Mucosa of stomach (tissue), 1 donor: ENCODE measurements at regions not wholly inside any gene's neighbourhood (a gene's known extent, or its start where the extent isn't known, plus 50 kb on each side); places are given as distances from the start of the nearest gene placed in this dataset.
A peak's percentile ranks its signal among the peaks of the same experiment; 100 is the strongest.
"Not testable (repeated sequence)": the region's sequence is repeated elsewhere in the genome, so short reads cannot be mapped to it uniquely, and the experiment has no call there.

Source experiments
- H3K27me3 ChIP-seq: one replicate; pipeline ENCODE4 v1.7.0; 2013; ENCODE audit warnings: mild to moderate bottlenecking, low read length; ENCODE audit not compliant: control insufficient read depth, insufficient read depth
- H3K36me3 ChIP-seq: one replicate; pipeline ENCODE4 v1.7.0; 2013; ENCODE audit warnings: low read length; ENCODE audit not compliant: control insufficient read depth, insufficient read depth
- H3K4me1 ChIP-seq: one replicate; pipeline ENCODE4 v1.7.0; 2013; ENCODE audit warnings: mild to moderate bottlenecking, low read length; ENCODE audit not compliant: control insufficient read depth, insufficient read depth
- H3K4me3 ChIP-seq: one replicate; pipeline ENCODE4 v1.7.0; 2013; ENCODE audit warnings: low read length
- H3K9ac ChIP-seq: one replicate; pipeline ENCODE4 v1.7.0; 2013; ENCODE audit warnings: mild to moderate bottlenecking, low read length, moderate library complexity
- H3K9me3 ChIP-seq: one replicate; pipeline ENCODE4 v1.7.0; 2013; ENCODE audit warnings: mild to moderate bottlenecking, low read length, moderate library complexity; ENCODE audit not compliant: control insufficient read depth
- donor health status: Pancreatic carcinoma.

- H3K9me3 ChIP-seq, H3K4me3 ChIP-seq: not testable (repeated sequence)
- peak overlapping the region; percentile 70 for H3K9ac ChIP-seq
Measured at GRCh38 chr1:146386851-146387749, 158.3 kb upstream of the NOTCH2NLA start.

GRCh38 chr1:146381196-146381595, 152.4 kb upstream of the NOTCH2NLA start:
- H3K9ac ChIP-seq, H3K4me3 ChIP-seq, H3K4me1 ChIP-seq, H3K9me3 ChIP-seq, H3K36me3 ChIP-seq, H3K27me3 ChIP-seq: not testable (repeated sequence)

More at GRCh38 chr1:146386851-146387749, 158.3 kb upstream of the NOTCH2NLA start:
- not testable (repeated sequence) for H3K27me3 ChIP-seq, H3K4me1 ChIP-seq, H3K36me3 ChIP-seq

- not testable (repeated sequence) for H3K36me3 ChIP-seq, H3K4me3 ChIP-seq, H3K27me3 ChIP-seq, H3K4me1 ChIP-seq, H3K9me3 ChIP-seq
- peak overlapping the region; percentile 53 for H3K9ac ChIP-seq
Measured at GRCh38 chr1:146376708-146377496, 148.1 kb upstream of the NOTCH2NLA start.

DNA sequence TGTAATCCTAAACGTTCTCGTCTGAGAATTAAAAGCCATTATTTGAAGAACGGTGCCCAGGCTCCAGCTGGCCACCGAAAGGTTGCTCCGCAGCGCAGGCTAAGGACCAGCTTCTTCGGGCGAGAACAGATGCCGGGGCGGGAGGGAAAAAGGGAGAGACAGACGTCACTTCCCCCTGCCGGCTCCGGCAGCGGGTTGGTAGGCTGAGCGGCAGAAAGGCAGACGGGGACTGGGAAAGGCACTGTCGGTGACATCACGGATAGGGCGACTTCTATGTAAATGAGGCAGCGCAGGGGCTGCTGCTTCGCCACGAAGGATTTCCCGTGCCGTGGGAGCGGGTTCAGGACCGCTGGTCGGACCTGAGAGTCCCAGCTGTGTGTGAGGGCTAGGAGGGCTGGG, 147.5 kb upstream of the NOTCH2NLA start:
- H3K4me1 ChIP-seq, H3K36me3 ChIP-seq, H3K27me3 ChIP-seq, H3K4me3 ChIP-seq, H3K9me3 ChIP-seq, H3K9ac ChIP-seq: not testable (repeated sequence)

DNA sequence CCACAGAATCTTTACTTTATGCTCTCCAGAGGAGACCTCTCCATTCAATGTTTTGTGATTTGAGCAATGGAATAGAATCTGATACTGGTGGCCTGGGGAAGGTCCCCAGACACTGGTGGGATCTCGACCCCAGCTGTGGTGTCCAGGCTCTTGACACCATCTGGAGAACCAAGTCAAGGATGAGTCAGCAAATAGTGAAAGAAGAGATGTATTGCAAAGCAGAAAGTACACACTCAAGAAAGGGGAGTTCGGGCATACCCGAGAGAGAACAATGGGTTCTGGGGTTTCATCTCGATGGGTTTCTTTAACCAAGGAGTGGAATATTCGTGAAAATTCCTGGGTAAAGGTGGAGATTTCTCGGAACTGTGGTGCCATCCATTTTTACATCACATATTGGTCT, 146.3 kb upstream of the NOTCH2NLA start:
- H3K4me3 ChIP-seq, H3K36me3 ChIP-seq, H3K9me3 ChIP-seq, H3K9ac ChIP-seq, H3K27me3 ChIP-seq, H3K4me1 ChIP-seq: not testable (repeated sequence)

DNA sequence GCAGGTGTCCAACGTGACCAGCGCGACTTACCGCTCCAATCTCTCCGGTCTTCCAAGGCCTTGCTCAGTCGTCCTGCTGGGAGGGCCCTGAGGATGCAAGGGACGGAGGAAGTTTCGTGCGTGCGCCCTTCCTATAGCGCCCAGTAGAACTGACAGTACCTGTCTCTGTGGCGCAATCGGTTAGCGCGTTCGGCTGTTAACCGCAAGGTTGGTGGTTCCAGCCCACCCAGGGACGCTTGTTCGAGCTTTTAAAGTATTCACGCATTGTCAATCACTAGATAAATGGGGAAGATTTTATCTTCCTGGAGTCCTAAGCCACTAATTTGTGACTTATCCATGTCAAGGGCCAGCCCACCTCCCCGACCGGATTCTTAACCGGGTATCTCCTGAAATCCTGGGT, 141.1 kb upstream of the NOTCH2NLA start:
- not testable (repeated sequence) for H3K9me3 ChIP-seq, H3K4me3 ChIP-seq, H3K9ac ChIP-seq

DNA sequence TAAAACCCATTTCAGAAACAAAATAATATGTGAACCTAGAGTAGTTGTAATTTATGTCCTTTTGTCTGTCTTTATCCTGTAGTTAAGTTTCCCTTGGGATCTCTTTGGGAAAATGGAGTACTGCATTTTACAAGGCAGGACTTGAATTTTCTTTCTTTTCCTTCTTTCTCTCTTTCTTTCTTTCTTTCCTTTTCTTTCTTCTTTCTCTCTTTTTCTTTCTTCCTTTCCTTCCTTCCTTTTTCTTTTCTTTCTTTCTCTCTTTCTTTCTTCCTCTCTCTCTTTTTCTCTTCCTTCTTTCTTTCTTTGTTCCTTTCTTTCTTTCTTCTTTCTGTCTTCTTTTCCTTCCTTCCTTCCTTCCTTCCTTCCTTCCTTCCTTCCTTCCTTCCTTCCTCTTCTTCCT, 126.6 kb upstream of the NOTCH2NLA start:
- H3K9ac ChIP-seq, H3K9me3 ChIP-seq, H3K27me3 ChIP-seq, H3K4me3 ChIP-seq, H3K36me3 ChIP-seq, H3K4me1 ChIP-seq: not testable (repeated sequence)

More for the DNA sequence above, 141.1 kb upstream of the NOTCH2NLA start:
- H3K27me3 ChIP-seq, H3K4me1 ChIP-seq, H3K36me3 ChIP-seq: not testable (repeated sequence)

DNA sequence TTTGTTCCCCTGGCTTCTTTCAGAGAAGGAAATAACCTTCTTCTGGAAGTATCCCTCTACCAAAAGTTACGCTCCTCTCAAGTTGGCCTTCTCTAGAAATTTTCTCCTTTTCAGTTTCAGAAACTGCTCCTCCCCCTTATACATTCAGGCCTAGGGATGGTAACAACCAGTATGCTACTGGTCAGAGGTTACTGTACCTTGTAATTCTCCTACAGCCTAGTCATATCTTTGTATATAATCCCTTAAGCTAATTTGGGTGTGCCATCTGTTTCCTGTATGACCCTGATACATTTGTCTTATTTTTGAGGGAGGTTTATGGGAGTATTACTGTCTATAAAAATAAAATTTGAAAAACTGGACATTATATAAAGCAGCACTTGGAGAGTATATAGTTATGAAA, 98.0 kb upstream of the NOTCH2NLA start:
- H3K27me3 ChIP-seq, H3K4me3 ChIP-seq, H3K9ac ChIP-seq, H3K4me1 ChIP-seq, H3K9me3 ChIP-seq, H3K36me3 ChIP-seq: not testable (repeated sequence)

DNA sequence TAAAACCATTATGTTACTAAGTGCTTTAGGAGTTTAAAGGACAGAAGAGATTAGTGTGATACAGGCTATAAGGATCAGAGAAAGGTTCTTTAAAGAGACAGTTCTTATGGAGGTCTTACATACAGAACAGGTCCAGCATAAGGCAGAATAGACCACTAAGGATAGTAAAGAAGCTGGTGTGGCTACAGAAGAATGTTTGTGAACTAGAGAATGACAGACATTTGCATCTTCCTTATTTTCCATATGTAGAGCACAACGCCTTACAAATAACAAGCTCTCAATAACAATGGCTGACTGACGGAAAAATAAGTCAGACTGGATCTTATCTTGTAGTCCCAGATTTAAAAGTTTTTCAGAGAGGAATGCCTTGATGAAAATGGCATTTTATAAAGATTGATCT, 95.6 kb upstream of the NOTCH2NLA start:
- H3K4me3 ChIP-seq, H3K27me3 ChIP-seq, H3K9me3 ChIP-seq, H3K9ac ChIP-seq, H3K36me3 ChIP-seq, H3K4me1 ChIP-seq: not testable (repeated sequence)

DNA sequence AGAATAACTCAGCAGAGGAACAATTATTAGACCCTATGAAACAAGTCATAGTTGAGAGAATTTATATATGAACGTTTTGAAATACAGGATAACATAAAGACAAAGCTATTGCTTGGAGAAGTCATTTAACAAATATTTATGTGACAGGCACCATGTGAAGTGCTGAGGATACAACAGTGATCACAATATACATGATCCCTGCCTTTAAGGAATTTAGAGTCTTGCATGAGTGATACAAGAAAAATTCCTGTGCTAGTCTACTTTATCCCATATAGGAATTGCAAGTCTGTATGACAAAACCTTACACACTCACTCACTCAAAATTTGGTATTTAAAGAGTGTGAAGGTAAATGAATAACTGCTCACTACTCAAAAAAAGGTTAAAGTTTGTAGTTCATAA, 94.5 kb upstream of the NOTCH2NLA start:
- not testable (repeated sequence) for H3K4me1 ChIP-seq, H3K9ac ChIP-seq, H3K4me3 ChIP-seq, H3K36me3 ChIP-seq, H3K27me3 ChIP-seq, H3K9me3 ChIP-seq

DNA sequence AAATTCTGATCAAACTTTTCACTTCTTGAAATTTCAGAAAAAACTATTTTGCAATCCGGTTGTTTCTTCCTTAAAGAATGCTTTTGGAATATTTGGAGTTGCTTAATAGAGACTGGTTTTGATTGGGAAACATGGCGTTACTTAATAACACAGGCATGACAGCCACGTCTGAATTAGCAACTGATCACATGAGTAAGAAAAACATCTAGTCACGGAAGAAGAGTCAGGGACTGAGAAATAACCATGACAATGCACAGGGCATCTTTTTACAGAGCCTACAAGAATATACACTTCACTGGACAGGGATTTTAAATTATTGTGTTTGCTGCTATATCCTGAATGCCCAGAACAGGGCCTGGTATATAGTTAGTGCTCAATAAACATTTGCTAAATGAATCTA, 94.1 kb upstream of the NOTCH2NLA start:
- H3K9ac ChIP-seq, H3K36me3 ChIP-seq, H3K4me1 ChIP-seq, H3K4me3 ChIP-seq, H3K9me3 ChIP-seq, H3K27me3 ChIP-seq: not testable (repeated sequence)

DNA sequence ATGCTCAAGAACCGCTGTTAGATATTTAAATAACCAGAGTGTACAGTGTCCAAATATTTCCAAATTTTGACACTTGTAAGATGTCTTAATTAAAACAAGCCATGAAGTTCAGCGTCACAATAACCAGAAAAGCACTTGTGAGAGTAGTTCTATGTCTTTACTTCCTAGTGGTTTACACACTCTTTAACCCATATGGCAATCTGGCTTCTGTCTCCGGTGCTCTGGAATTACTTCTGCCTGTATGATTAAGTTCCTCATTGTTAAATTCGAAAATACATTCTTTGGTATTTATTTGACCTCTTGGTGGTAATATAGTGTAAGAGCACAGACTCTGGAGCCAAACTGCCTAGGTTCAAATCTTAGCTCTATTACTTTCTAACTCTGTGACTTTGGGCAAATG, 89.9 kb upstream of the NOTCH2NLA start:
- not testable (repeated sequence) for H3K4me1 ChIP-seq, H3K9me3 ChIP-seq, H3K36me3 ChIP-seq, H3K9ac ChIP-seq, H3K27me3 ChIP-seq, H3K4me3 ChIP-seq
